ENCODE measurements at regions not wholly inside any gene's neighbourhood (a gene's known extent, or its start where the extent isn't known, plus 50 kb on each side); places are given as distances from the start of the nearest gene placed in this dataset.

GRCh38 chr6:26200918-26201721 lies 113.9 kb downstream of the HFE start:
- no peak for TF ChIP-seq CTCF (IDR thresholded peaks at IDR 0.05; ENCODE audit: poor library complexity, severe bottlenecking)
- no peak for TF ChIP-seq EZH2 (IDR thresholded peaks at IDR 0.05; ENCODE audit: borderline replicate concordance, insufficient read depth, low read length, poor library complexity, severe bottlenecking)
- TF ChIP-seq POLR2AphosphoS5 (IDR thresholded peaks at IDR 0.05), result no peak
- TF ChIP-seq EP300 (conservative IDR thresholded peaks at IDR 0.05; ENCODE audit: poor library complexity, severe bottlenecking), result no peak
- TF ChIP-seq RAD21 (conservative IDR thresholded peaks at IDR 0.05), result no peak
- TF ChIP-seq REST (IDR thresholded peaks at IDR 0.05; ENCODE audit: borderline replicate concordance), result no peak
- TF ChIP-seq TAF1 (IDR thresholded peaks at IDR 0.05; ENCODE audit: low read depth), result no peak
